C4-2B (cell line): ENCODE measurements at regions not wholly inside any gene's neighbourhood (a gene's known extent, or its start where the extent isn't known, plus 50 kb on each side); places are given as distances from the start of the nearest gene placed in this dataset.

Experiments used
- ZFX ChIP-seq: fragments of 450-650 bp; IDR thresholded peaks from 2 replicates; pipeline ENCODE4 v1.6.1; 2017
- TF ChIP-seq, protein P1 (sequence below): fragments of 450-650 bp; conservative IDR thresholded peaks from 2 replicates; pipeline ENCODE4 v1.5.1; 2017; ENCODE audit warnings: mild to moderate bottlenecking

DNA sequence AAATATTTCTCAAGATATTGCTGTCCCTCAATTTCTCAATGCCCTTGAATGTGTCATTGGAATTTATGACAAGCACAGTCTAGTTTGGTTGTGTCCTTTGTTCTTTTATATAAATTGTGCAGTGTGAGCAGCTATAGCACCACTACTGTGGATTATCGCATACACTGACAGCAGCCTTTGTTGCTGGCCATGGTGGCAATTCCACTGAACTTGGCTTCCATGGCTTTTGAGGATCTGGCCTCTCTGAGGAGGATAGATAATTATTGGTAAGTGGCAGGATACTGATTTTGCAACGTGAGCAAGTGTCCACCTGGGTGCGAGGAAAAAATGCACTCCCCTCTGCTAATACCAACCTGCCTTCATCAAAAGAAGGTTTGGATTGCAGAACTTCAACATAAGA, 84.0 kb downstream of the RDH14 start:
- TF ChIP-seq, protein P1, sequence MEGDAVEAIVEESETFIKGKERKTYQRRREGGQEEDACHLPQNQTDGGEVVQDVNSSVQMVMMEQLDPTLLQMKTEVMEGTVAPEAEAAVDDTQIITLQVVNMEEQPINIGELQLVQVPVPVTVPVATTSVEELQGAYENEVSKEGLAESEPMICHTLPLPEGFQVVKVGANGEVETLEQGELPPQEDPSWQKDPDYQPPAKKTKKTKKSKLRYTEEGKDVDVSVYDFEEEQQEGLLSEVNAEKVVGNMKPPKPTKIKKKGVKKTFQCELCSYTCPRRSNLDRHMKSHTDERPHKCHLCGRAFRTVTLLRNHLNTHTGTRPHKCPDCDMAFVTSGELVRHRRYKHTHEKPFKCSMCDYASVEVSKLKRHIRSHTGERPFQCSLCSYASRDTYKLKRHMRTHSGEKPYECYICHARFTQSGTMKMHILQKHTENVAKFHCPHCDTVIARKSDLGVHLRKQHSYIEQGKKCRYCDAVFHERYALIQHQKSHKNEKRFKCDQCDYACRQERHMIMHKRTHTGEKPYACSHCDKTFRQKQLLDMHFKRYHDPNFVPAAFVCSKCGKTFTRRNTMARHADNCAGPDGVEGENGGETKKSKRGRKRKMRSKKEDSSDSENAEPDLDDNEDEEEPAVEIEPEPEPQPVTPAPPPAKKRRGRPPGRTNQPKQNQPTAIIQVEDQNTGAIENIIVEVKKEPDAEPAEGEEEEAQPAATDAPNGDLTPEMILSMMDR: no peak
- no peak for TF ChIP-seq ZFX
